GM18909 (cell line): ENCODE measurements at regions not wholly inside any gene's neighbourhood (a gene's known extent, or its start where the extent isn't known, plus 50 kb on each side); places are given as distances from the start of the nearest gene placed in this dataset.
"Not testable (repeated sequence)": the region's sequence is repeated elsewhere in the genome, so short reads cannot be mapped to it uniquely, and the experiment has no call there.

ENCODE experiments used
- ATAC-seq: cut with Tn5 transposase; IDR thresholded peaks from one replicate; pipeline ENCODE4 v1.9.1; 2021; ENCODE audit warnings: mild to moderate bottlenecking; ENCODE audit not compliant: unreplicated experiment, poor library complexity

- no peak for ATAC-seq
Measured at GRCh38 chr9:12980085-12980851, 205.4 kb downstream of the LURAP1L start.

- ATAC-seq = no peak
Measured at GRCh38 chr9:12988258-12988657, 213.4 kb downstream of the LURAP1L start.

GRCh38 chr9:12989669-12990068 lies 214.8 kb downstream of the LURAP1L start:
- no peak for ATAC-seq

GRCh38 chr9:12993466-12993865 lies 218.6 kb downstream of the LURAP1L start:
- no peak for ATAC-seq

GRCh38 chr9:12997009-12997408 lies 222.2 kb downstream of the LURAP1L start:
- ATAC-seq = no peak

GRCh38 chr9:13001989-13002580 lies 227.3 kb downstream of the LURAP1L start:
- ATAC-seq = no peak

GRCh38 chr9:13002740-13003139 lies 227.9 kb downstream of the LURAP1L start:
- no peak for ATAC-seq

- no peak for ATAC-seq
Measured at GRCh38 chr9:13009871-13010270, 235.1 kb downstream of the LURAP1L start.

- no peak for ATAC-seq
Measured at GRCh38 chr9:13013991-13014883, 239.4 kb downstream of the LURAP1L start.

- ATAC-seq = no peak
Measured at GRCh38 chr9:13017260-13017659, 242.4 kb downstream of the LURAP1L start.

GRCh38 chr9:13020146-13021040 lies 245.6 kb downstream of the LURAP1L start:
- no peak for ATAC-seq

- ATAC-seq = no peak
Measured at GRCh38 chr9:13022756-13023155, 247.9 kb downstream of the LURAP1L start.

- ATAC-seq = no peak
Measured at GRCh38 chr9:13023498-13023897, 248.7 kb downstream of the LURAP1L start.

- ATAC-seq = no peak
Measured at GRCh38 chr9:13026956-13027355, 252.1 kb downstream of the LURAP1L start.

GRCh38 chr9:13027879-13028278 lies 251.6 kb downstream of the MPDZ start:
- ATAC-seq = no peak

- no peak for ATAC-seq
Measured at GRCh38 chr9:13032585-13032984, 246.9 kb downstream of the MPDZ start.

- ATAC-seq = peak; percentile 72
Measured at GRCh38 chr9:13033959-13034693, 245.4 kb downstream of the MPDZ start.

- ATAC-seq = peak; percentile 10
Measured at GRCh38 chr9:13034694-13035002, 244.8 kb downstream of the MPDZ start.

- ATAC-seq = no peak
Measured at GRCh38 chr9:13035822-13036221, 243.7 kb downstream of the MPDZ start.

GRCh38 chr9:13037808-13038207 lies 241.7 kb downstream of the MPDZ start:
- not testable (repeated sequence) for ATAC-seq
